HG02610 (cell line): ENCODE measurements at regions not wholly inside any gene's neighbourhood (a gene's known extent, or its start where the extent isn't known, plus 50 kb on each side); places are given as distances from the start of the nearest gene placed in this dataset.
"Not testable (repeated sequence)": the region's sequence is repeated elsewhere in the genome, so short reads cannot be mapped to it uniquely, and the experiment has no call there.

Experiments used
- ATAC-seq: cut with Tn5 transposase; IDR thresholded peaks from one replicate; pipeline ENCODE4 v1.9.1; 2021; ENCODE audit warnings: mild to moderate bottlenecking, moderate library complexity; ENCODE audit not compliant: unreplicated experiment

DNA sequence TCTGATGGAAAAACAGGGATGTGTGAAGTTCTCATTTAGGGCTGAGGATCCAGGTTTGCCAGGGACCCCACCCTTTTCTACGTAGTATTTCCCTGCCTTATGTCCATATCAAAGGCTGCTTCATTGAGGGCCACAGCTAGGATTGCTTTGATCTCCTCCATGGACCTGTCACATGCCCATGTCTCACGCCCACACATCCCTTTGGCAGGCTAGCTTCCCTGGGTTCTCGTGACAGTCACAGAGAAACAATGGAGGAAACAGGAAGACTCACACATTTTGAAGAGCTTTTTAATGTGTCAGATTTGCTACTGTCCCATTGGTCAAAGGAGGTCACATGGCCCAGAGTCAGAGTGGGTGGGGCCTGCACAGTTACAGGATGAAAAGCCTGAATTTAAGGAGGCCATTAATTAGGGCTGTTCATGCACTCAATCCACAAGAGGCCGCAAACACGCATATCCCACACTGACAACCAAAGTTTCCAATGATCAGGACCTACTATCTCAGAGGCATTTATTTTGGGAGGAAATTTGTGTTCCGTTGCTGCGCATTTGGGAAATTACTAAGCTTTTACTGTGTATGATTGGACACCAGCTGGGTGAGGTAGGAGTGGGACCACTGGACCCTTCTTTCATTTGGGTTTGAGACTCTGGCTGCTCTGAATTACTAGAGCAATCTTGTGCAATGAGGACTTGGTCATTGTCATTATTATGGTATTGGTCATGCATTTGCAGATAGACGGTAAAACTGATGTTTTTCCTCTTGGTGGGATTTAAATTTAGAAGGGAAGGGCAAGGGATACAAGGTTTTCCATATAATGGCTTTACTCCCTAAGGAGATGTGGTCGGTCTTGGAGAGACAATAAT lies 266.2 kb downstream of the KTN1 start:
- ATAC-seq: no peak

DNA sequence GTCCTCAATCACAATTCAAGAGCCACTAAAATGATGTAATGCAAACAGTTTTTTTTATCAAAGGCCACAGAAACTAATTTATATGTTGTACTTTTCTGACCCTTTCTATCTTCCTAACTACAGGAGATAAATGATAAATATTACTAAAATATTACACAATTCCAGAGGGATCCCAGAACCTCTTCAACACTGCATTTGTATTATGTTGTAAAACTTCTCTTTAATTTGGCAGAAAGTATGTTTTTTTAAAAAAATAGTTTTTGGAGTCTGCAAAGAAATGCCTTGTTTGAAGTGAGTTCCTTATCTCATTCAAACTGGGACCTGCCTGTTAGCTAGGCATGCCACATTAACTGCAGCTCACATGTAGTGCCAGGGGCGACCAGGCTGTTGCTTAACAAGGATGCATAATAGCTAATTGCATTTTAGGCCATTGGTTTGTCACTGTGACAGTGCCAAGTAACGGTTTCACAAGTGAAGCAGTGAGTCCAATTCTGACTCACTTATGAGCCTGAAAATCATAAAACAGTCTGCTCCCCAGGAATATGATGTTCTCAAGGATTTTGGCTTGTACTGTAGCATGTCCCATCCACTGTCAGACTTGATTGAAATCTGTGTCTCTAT lies 266.9 kb downstream of the KTN1 start:
- ATAC-seq: no peak

DNA sequence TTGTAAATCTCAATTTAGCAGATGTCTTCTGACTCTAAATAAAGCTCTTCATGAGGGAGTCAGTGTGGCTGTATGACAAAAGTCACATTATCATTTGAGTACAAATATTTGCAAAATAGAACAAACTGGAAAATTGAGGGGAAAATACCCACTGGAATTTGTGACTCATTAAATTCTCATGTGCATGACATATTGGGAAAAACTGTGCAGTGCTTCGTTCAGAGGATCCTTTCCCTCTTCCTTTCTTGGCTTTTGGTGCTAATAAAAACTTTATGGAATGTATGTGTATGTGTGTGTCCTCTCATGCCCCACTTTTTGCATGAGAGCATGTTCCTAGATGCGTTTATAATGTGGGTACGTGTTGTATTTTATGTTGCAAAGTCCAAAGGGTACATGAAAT lies 267.8 kb downstream of the KTN1 start:
- ATAC-seq: no peak

GRCh38 chr14:55848964-55849363 lies 269.0 kb downstream of the KTN1 start:
- peak; percentile 70 for ATAC-seq

DNA sequence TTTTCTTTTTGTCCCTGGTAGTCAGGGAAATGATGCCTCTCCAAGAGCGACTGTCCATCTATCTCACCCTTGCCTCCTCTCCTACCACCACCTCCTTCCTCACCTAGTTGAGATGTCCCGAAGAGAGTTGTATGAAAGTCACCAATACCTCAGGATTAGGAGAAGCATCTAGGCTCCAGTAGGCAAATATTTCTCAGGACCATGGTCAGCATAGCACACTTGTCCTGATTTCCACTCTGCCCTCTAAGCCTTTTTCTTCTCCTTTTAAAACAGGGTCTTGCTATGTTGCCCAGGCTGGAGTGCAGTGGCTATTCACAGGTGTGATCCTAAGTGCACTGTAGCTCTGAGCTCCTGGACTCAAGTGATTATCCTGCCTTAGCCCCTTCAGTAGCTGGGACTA lies 268.4 kb upstream of the PELI2 start:
- ATAC-seq: no peak

GRCh38 chr14:55850825-55851241 lies 267.4 kb upstream of the PELI2 start:
- ATAC-seq: no peak

DNA sequence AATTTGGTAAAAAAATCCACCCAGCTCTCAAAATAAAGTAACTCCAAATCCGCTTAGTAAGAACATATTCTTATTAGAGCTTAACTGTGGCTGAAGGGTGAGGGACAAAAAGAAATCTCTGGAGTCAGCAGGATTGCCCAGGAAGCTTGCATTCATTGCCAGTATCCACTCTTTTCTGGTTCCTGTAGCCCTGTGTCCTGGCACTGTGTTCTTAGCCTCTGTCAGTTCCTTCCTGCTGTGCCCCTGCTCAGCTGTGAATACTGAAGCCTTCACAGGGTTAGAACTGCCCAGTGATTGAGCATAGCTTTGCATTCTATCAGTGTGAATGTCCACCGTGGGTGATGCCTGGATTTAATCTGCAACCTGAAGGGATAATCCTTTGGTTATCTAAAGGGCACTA lies 266.9 kb upstream of the PELI2 start:
- no peak for ATAC-seq

- ATAC-seq: no peak
Measured at GRCh38 chr14:55851961-55852360, 266.2 kb upstream of the PELI2 start.

GRCh38 chr14:55855751-55856150 lies 262.5 kb upstream of the PELI2 start:
- no peak for ATAC-seq

DNA sequence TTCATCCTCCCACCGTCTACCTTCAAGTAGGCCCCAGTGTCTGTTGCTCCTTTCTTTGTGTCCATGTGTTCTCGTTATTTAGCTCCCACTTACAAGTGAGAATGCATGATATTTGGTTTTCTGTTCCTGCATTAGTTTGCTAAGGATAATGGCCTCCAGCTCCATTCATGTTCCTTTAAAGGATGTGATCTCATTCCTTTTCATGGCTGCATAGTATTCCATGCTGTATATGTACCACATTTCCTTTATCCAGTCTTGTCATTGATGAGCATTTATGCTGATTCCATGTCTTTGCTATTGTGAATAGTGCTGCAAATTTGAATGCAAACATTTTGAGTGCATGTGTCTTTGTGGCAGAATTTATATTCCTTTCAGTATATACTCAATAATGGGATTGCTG lies 259.6 kb upstream of the PELI2 start:
- ATAC-seq: no peak

GRCh38 chr14:55861561-55861960 lies 256.6 kb upstream of the PELI2 start:
- ATAC-seq: not testable (repeated sequence)

DNA sequence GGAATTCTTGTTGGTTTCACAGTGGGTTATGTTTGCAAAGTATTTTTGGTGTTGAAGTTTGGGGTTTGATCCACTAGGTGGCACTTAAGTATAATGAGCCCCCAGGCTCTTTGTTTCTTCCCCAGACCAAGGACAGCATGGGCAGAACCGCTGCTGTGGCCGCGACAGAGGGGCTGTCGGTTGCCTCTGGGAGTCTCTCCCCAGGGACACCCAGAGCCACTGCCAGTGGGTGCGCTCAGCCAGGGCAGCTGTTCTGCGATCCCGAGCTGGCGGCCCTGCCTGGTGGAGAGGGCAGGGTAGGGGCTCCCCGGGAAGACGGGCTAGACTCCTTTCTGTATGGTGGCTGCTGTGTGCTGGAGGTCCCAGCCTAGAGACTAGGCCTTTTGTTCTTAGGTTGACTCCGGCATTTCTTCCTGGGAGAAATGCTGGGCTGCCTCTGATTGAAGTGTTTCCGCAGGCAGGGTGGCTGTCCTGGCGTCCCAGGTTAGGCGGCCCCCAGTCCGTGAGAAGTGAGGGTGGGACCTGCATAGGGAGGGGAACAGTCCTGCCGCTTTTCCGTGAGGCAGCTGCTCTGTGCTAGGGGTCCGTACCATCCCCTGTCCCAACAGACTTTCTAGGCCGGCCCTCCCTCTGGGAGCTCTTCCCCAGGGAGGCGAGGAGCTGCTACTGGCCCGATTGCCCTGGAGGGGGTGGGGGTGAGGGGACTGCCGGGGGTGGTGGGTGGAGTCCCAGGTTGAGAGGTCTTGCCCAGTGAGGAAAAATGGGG lies 253.1 kb upstream of the PELI2 start:
- ATAC-seq: no peak

GRCh38 chr14:55867311-55867710 lies 250.9 kb upstream of the PELI2 start:
- no peak for ATAC-seq

- ATAC-seq: no peak
Measured at GRCh38 chr14:55867719-55868118, 250.5 kb upstream of the PELI2 start.

GRCh38 chr14:55869397-55870049 lies 248.7 kb upstream of the PELI2 start:
- no peak for ATAC-seq

DNA sequence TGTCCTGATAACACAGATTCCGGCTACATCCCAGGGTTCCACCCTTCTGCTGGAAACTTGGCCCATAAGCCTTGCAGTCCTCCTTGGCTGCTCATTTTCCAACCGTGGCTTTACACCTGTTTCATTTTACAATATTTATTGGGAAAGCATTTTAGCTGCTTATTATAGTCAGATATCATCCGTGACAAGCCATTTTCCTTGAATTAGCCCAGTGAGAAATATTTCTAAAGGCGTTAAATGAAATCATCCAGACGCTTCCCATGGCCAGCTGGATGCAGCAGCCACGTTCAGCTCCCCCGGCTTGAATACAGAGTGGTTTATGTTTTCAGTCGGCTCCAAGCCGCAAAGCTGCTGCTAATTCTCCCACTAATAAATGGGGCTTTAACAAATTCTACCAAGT lies 245.0 kb upstream of the PELI2 start:
- no peak for ATAC-seq

GRCh38 chr14:55874785-55875184 lies 243.4 kb upstream of the PELI2 start:
- no peak for ATAC-seq

GRCh38 chr14:55877942-55878341 lies 240.3 kb upstream of the PELI2 start:
- no peak for ATAC-seq

DNA sequence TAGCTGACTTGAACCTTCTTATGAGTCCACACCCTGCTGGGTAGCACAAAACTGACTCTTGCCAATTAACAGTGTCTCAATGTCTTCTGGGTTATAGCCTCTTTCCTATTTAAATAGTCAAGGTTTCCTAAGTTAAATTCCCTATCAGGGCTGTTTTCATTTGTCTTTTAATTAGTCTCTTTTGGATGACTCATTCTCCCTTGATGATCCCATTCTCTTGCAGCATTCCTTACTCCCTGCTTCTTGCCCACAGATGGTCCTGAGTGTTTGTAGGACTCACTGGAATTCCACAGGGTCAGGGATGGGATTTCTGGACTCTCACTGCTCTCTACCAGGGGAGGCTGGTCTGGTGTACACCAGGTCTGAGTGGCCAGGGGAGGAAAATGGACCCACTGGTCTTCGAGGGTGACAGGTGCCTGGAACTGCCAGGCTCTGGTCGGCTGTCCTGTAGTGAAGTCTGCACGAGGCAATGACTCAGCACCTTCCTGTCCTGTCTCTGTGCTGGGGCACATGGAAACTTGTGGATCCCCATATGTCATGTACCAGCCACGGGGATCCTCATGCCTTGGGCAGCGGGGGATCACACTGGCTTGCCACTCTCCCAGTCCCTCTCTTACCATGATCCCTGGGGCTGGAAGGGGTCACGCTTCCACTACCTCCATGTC lies 236.5 kb upstream of the PELI2 start:
- no peak for ATAC-seq

- ATAC-seq: no peak
Measured at GRCh38 chr14:55884819-55885218, 233.4 kb upstream of the PELI2 start.

DNA sequence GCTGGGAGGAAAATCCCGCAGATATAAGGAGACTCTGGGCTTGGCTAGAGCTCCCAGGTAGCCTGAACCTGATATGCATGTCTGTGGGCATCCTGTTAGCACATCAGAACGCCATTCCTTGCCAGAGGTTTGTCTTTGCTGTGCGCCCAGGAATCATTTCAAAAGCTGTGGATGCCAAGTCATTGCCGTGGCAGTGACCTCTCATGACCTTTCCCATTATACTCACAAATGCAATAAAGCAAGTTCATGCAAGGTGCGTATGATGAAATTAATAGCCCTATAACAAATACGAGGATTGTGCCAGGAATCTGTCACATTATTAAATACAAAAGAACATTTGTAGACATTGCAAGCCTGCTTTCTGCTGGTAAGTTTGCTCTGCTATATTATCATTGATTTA lies 229.1 kb upstream of the PELI2 start:
- ATAC-seq: no peak
